ENCODE measurements at regions not wholly inside any gene's neighbourhood (a gene's known extent, or its start where the extent isn't known, plus 50 kb on each side); places are given as distances from the start of the nearest gene placed in this dataset.

GRCh38 chr2:174015428-174015827 is 50.3 kb upstream of the SP3 start:
- SMC1A ChIA-PET (ENCODE audit: uncharacterized antibody, unreplicated experiment): interaction anchor here (1.1 kb wide), 1 partner anchor 29 kb away, joined by 3 read pairs; no protein-coding TSS in a partner anchor

More at GRCh38 chr2:174015428-174015827, 50.3 kb upstream of the SP3 start:
- Histone ChIP-seq H3K27ac (ENCODE audit: control insufficient read depth, insufficient read depth) (no peak overlapping the region), H3K9me3 (replicated peaks; ENCODE audit: control insufficient read depth, insufficient read depth, low read length) (no peaks in the 10 kb centered on the region), H3K27me3 (replicated peaks in 1 of 2; ENCODE audit: control insufficient read depth in 2 of 2, insufficient read depth in 2 of 2, low read length in 1 of 2) (no peaks in the 10 kb centered on the region), H3K4me2 (ENCODE audit: control insufficient read depth, insufficient read depth) (no peak overlapping the region), H3K4me1 (ENCODE audit: control insufficient read depth, insufficient read depth, low read length) (peaks cover 6% of the 10 kb centered on the region), H3K4me3 (no peak overlapping the region), H3K9ac (ENCODE audit: control insufficient read depth, insufficient read depth, low read length) (no peak overlapping the region), H4K20me1 (ENCODE audit: control insufficient read depth, insufficient read depth) (no peaks in the 10 kb centered on the region), H3K36me3 (ENCODE audit: control insufficient read depth in 2 of 2, insufficient read depth in 2 of 2, low read length in 1 of 2) (no peaks in the 10 kb centered on the region), H2AFZ (ENCODE audit: control insufficient read depth, low read depth, low read length) (no peak overlapping the region), H3K79me2 (ENCODE audit: control insufficient read depth, insufficient read depth, low read length) (no peaks in the 10 kb centered on the region)
- DNase-seq (ENCODE audit: low read depth, low spot score): no peak
- intact Hi-C loops (cut with micrococcal nuclease; ENCODE audit: unreplicated experiment) (no loop called here), in situ Hi-C loops (cut with MboI) (no loop called here)
- ChIA-PET RAD21 (ENCODE audit: unreplicated experiment) (no interaction called here), CTCF (interaction anchor here (1.0 kb wide), 1 partner anchor 326 kb away, joined by 3 read pairs; no protein-coding TSS in a partner anchor), POLR2A (no interaction called here)
- BruUV-seq (replicated peaks): no TSS peak
- WGBS (ENCODE audit: insufficient coverage, insufficient replicate concordance, low lambda C conversion rate, missing lambda C conversion rate): 41% methylated on average over 2 of the region's 2 CpGs
- no peak for FAIRE-seq
- no peak for TF ChIP-seq CREB1 (IDR thresholded peaks at IDR 0.05; ENCODE audit: low read depth)
- no peak for TF ChIP-seq NRF1 (conservative IDR thresholded peaks at IDR 0.05; ENCODE audit: low read depth, low read length)
- no peak for TF ChIP-seq DPF2 (IDR thresholded peaks at IDR 0.05)
- TF ChIP-seq TCF7 (IDR thresholded peaks at IDR 0.05; ENCODE audit: borderline replicate concordance): no peak
- TF ChIP-seq, protein P1, sequence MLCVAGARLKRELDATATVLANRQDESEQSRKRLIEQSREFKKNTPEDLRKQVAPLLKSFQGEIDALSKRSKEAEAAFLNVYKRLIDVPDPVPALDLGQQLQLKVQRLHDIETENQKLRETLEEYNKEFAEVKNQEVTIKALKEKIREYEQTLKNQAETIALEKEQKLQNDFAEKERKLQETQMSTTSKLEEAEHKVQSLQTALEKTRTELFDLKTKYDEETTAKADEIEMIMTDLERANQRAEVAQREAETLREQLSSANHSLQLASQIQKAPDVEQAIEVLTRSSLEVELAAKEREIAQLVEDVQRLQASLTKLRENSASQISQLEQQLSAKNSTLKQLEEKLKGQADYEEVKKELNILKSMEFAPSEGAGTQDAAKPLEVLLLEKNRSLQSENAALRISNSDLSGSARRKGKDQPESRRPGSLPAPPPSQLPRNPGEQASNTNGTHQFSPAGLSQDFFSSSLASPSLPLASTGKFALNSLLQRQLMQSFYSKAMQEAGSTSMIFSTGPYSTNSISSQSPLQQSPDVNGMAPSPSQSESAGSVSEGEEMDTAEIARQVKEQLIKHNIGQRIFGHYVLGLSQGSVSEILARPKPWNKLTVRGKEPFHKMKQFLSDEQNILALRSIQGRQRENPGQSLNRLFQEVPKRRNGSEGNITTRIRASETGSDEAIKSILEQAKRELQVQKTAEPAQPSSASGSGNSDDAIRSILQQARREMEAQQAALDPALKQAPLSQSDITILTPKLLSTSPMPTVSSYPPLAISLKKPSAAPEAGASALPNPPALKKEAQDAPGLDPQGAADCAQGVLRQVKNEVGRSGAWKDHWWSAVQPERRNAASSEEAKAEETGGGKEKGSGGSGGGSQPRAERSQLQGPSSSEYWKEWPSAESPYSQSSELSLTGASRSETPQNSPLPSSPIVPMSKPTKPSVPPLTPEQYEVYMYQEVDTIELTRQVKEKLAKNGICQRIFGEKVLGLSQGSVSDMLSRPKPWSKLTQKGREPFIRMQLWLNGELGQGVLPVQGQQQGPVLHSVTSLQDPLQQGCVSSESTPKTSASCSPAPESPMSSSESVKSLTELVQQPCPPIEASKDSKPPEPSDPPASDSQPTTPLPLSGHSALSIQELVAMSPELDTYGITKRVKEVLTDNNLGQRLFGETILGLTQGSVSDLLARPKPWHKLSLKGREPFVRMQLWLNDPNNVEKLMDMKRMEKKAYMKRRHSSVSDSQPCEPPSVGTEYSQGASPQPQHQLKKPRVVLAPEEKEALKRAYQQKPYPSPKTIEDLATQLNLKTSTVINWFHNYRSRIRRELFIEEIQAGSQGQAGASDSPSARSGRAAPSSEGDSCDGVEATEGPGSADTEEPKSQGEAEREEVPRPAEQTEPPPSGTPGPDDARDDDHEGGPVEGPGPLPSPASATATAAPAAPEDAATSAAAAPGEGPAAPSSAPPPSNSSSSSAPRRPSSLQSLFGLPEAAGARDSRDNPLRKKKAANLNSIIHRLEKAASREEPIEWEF (IDR thresholded peaks at IDR 0.05; ENCODE audit: insufficient replicate concordance, low read depth, low read length): no peak
- no peak for TF ChIP-seq ZBTB33 (IDR thresholded peaks at IDR 0.05)
- TF ChIP-seq E4F1 (IDR thresholded peaks at IDR 0.05; ENCODE audit: borderline replicate concordance, partially characterized antibody): no peak
- no peak for TF ChIP-seq CREM (IDR thresholded peaks at IDR 0.05; ENCODE audit: low read depth)
- no peak for ATAC-seq

Data from GM12878 (cell line).